Small intestine (tissue), 7 donors: ENCODE measurements at regions not wholly inside any gene's neighbourhood (a gene's known extent, or its start where the extent isn't known, plus 50 kb on each side); places are given as distances from the start of the nearest gene placed in this dataset.

Source experiments
- DNase-seq, 2 donors: peaks; one replicate each; pipeline versions ENCODE4 v3.0.0 to v3.0.0-alpha.2; 2013
- FAIRE-seq: peaks from 2 replicates; lab custom pipeline; 2012; peaks lifted over from hg19 to GRCh38; lab: Jason Lieb, UNC
- H3K27ac ChIP-seq, 3 donors: one replicate each; pipeline ENCODE4 v1.5.1; 2013; ENCODE audit warnings: low read length in 2 of 3, mild to moderate bottlenecking in 2 of 3, control low read depth in 1 of 3, inconsistent platforms in 1 of 3, low read depth in 1 of 3, moderate library complexity in 1 of 3
- H3K27me3 ChIP-seq, 3 donors: one replicate each; pipeline ENCODE4 v1.6.1; 2013; ENCODE audit warnings: low read length in 3 of 3, inconsistent platforms in 1 of 3; ENCODE audit not compliant: control insufficient read depth in 3 of 3, insufficient read depth in 3 of 3
- H3K36me3 ChIP-seq, 3 donors: one replicate each; pipeline ENCODE4 v1.6.1; 2013; ENCODE audit warnings: low read length in 3 of 3, inconsistent platforms in 1 of 3, low read depth in 1 of 3, mild to moderate bottlenecking in 1 of 3, moderate library complexity in 1 of 3; ENCODE audit not compliant: control insufficient read depth in 3 of 3, insufficient read depth in 2 of 3
- H3K4me1 ChIP-seq, 3 donors: one replicate each; pipeline ENCODE4 v1.6.1; 2013; ENCODE audit warnings: low read length in 2 of 3, inconsistent platforms in 1 of 3, low read depth in 1 of 3, mild to moderate bottlenecking in 1 of 3, moderate library complexity in 1 of 3; ENCODE audit not compliant: control insufficient read depth in 3 of 3, insufficient read depth in 2 of 3
- H3K4me3 ChIP-seq, 3 donors: one replicate each; pipeline ENCODE4 v1.5.1; 2013; ENCODE audit warnings: low read length in 3 of 3, control low read depth in 1 of 3, inconsistent platforms in 1 of 3, low read depth in 1 of 3, mild to moderate bottlenecking in 1 of 3, moderate library complexity in 1 of 3
- H3K9me3 ChIP-seq, 2 donors: one replicate each; pipeline ENCODE4 v1.6.1; 2013; ENCODE audit warnings: low read depth in 1 of 2, low read length in 1 of 2; ENCODE audit not compliant: control insufficient read depth in 2 of 2, insufficient read depth in 1 of 2
- WGBS, 3 donors: extraction: QIAGEN DNeasy Blood & Tissue Kit; methylation state at CpG; one replicate each; pipeline ENCODE4 v1.1.7; 2013; 5-methylcytosine and 5-hydroxymethylcytosine counted together
- donor health status: healthy with polysubstance abuse.
- donor health status: control.
- donor health status: control.
- donor health status: Bipolar disorder and iron deficiency.
- donor health status: healthy.

- H3K27ac ChIP-seq, result no peak overlapping the region
- no peak overlapping the region for H3K4me3 ChIP-seq
- H3K27me3 ChIP-seq, result no peaks in the 10 kb centered on the region
- no peaks in the 10 kb centered on the region for H3K36me3 ChIP-seq
- no peaks in the 10 kb centered on the region for H3K9me3 ChIP-seq
- 85 to 96% (median 86%) methylated on average over 3 of the region's 3 CpGs for WGBS, 3 donors
- peaks cover 0 to 5% (median 0%) of the 10 kb centered on the region in 3 donors for H3K4me1 ChIP-seq
- FAIRE-seq (no peak), DNase-seq (no peak)
These were observed 96.1 kb downstream of the TMX1 start for GRCh38 chr14:51335961-51336723.

- Histone ChIP-seq H3K27ac (no peak overlapping the region), H3K4me3 (no peak overlapping the region), H3K36me3 (no peaks in the 10 kb centered on the region), H3K9me3 (no peaks in the 10 kb centered on the region), H3K4me1 (peaks cover 0 to 5% (median 0%) of the 10 kb centered on the region in 3 donors), H3K27me3 (no peaks in the 10 kb centered on the region)
- FAIRE-seq, result no peak
- WGBS, 3 donors, result 62 to 70% (median 63%) methylated on average over 2 of the region's 2 CpGs
- no peak for DNase-seq
These were observed 96.7 kb downstream of the TMX1 start for GRCh38 chr14:51336734-51337133.

- H3K27ac ChIP-seq, result no peak overlapping the region
- FAIRE-seq (no peak), DNase-seq (no peak)
- H3K36me3 ChIP-seq, result no peaks in the 10 kb centered on the region
- 63 to 75% (median 74%) methylated on average over 4 of the region's 4 CpGs for WGBS, 3 donors
- no peaks in the 10 kb centered on the region for H3K4me1 ChIP-seq
- H3K4me3 ChIP-seq, result no peak overlapping the region
- no peaks in the 10 kb centered on the region for H3K9me3 ChIP-seq
- no peaks in the 10 kb centered on the region for H3K27me3 ChIP-seq
These were observed 97.5 kb downstream of the TMX1 start for GRCh38 chr14:51337520-51337919.

- WGBS, 3 donors, result 94 to 95% (median 95%) methylated on average over 2 of the region's 2 CpGs
- H3K27ac ChIP-seq, result no peak overlapping the region
- FAIRE-seq (no peak), DNase-seq (no peak)
- no peaks in the 10 kb centered on the region for H3K4me1 ChIP-seq
- H3K36me3 ChIP-seq, result no peaks in the 10 kb centered on the region
- H3K9me3 ChIP-seq, result peaks cover 0 to 2% of the 10 kb centered on the region in 2 donors
- H3K4me3 ChIP-seq, result no peak overlapping the region
- H3K27me3 ChIP-seq, result no peaks in the 10 kb centered on the region
These were observed 101.3 kb downstream of the TMX1 start for GRCh38 chr14:51341338-51341737.

GRCh38 chr14:51342226-51342625 is 102.2 kb downstream of the TMX1 start:
- no peaks in the 10 kb centered on the region for H3K4me1 ChIP-seq
- FAIRE-seq, result no peak
- H3K4me3 ChIP-seq, result no peak overlapping the region

GRCh38 chr14:51351997-51352396 is 112.0 kb downstream of the TMX1 start:
- no peak overlapping the region for H3K27ac ChIP-seq
- H3K36me3 ChIP-seq, result no peaks in the 10 kb centered on the region
- no peak for FAIRE-seq
- DNase-seq, result no peak
- no peaks in the 10 kb centered on the region for H3K27me3 ChIP-seq
- H3K9me3 ChIP-seq, result peaks cover 0 to 2% of the 10 kb centered on the region in 2 donors
- no peak overlapping the region for H3K4me3 ChIP-seq
- 92 to 95% (median 94%) methylated on average over 20 of the region's 20 CpGs for WGBS, 3 donors
- no peaks in the 10 kb centered on the region for H3K4me1 ChIP-seq

More at GRCh38 chr14:51342226-51342625, 102.2 kb downstream of the TMX1 start:
- Histone ChIP-seq H3K36me3 (no peaks in the 10 kb centered on the region), H3K27me3 (no peaks in the 10 kb centered on the region), H3K27ac (no peak overlapping the region), H3K9me3 (peaks cover 0 to 11% of the 10 kb centered on the region in 2 donors)
- no peak for DNase-seq
- WGBS, 3 donors, result 87 to 91% (median 89%) methylated on average over 4 of the region's 4 CpGs

GRCh38 chr14:51353901-51354300 is 113.9 kb downstream of the TMX1 start:
- DNase-seq (no peak), FAIRE-seq (no peak)
- Histone ChIP-seq H3K36me3 (no peaks in the 10 kb centered on the region), H3K9me3 (no peaks in the 10 kb centered on the region), H3K27me3 (no peaks in the 10 kb centered on the region), H3K27ac (no peak overlapping the region), H3K4me1 (no peaks in the 10 kb centered on the region), H3K4me3 (no peak overlapping the region)
- WGBS, 3 donors, result 95 to 97% (median 95%) methylated on average over 1 of the region's 1 CpG

GRCh38 chr14:51354846-51355245 is 114.8 kb downstream of the TMX1 start:
- no peak for FAIRE-seq
- H3K4me3 ChIP-seq, result no peak overlapping the region
- WGBS, 3 donors, result 91 to 100% (median 96%) methylated on average over 1 of the region's 1 CpG
- H3K27ac ChIP-seq, result no peak overlapping the region
- no peaks in the 10 kb centered on the region for H3K9me3 ChIP-seq
- DNase-seq, result no peak
- no peaks in the 10 kb centered on the region for H3K27me3 ChIP-seq
- H3K4me1 ChIP-seq, result no peaks in the 10 kb centered on the region
- H3K36me3 ChIP-seq, result no peaks in the 10 kb centered on the region

GRCh38 chr14:51356381-51356780 is 116.3 kb downstream of the TMX1 start:
- WGBS, 3 donors, result 72 to 83% (median 73%) methylated on average over 5 of the region's 5 CpGs
- Histone ChIP-seq H3K27ac (no peak overlapping the region), H3K36me3 (no peaks in the 10 kb centered on the region), H3K27me3 (no peaks in the 10 kb centered on the region), H3K4me3 (no peak overlapping the region), H3K4me1 (no peaks in the 10 kb centered on the region), H3K9me3 (no peaks in the 10 kb centered on the region)
- DNase-seq (no peak), FAIRE-seq (no peak)
